ENCODE measurements at regions not wholly inside any gene's neighbourhood (a gene's known extent, or its start where the extent isn't known, plus 50 kb on each side); places are given as distances from the start of the nearest gene placed in this dataset.
A peak's percentile ranks its signal among the peaks of the same experiment; 100 is the strongest.

- no peak for TF ChIP-seq CTCF (conservative IDR thresholded peaks at IDR 0.05; ENCODE audit: control insufficient read depth, insufficient read depth, low read depth, low read length)
- no peak overlapping the region for H3K4me3 ChIP-seq (ENCODE audit: control insufficient read depth, low read depth, low read length)
- DNase-seq (ENCODE audit: low read depth), result peak; percentile 5
These were observed 65.6 kb upstream of the PCDH18 start for GRCh38 chr4:137597752-137598430.

- no peak for TF ChIP-seq CTCF (conservative IDR thresholded peaks at IDR 0.05; ENCODE audit: control insufficient read depth, insufficient read depth, low read depth, low read length)
- no peak for DNase-seq (ENCODE audit: low read depth)
- H3K4me3 ChIP-seq (ENCODE audit: control insufficient read depth, low read depth, low read length), result no peak overlapping the region
These were observed 55.5 kb upstream of the PCDH18 start for GRCh38 chr4:137587796-137588195.

GRCh38 chr4:137583671-137584070, 51.4 kb upstream of the PCDH18 start:
- no peak for TF ChIP-seq CTCF (conservative IDR thresholded peaks at IDR 0.05; ENCODE audit: control insufficient read depth, insufficient read depth, low read depth, low read length)
- no peak overlapping the region for H3K4me3 ChIP-seq (ENCODE audit: control insufficient read depth, low read depth, low read length)
- no peak for DNase-seq (ENCODE audit: low read depth)

Measured in fibroblast of mammary gland (primary cell).